ENCODE measurements at regions not wholly inside any gene's neighbourhood (a gene's known extent, or its start where the extent isn't known, plus 50 kb on each side); places are given as distances from the start of the nearest gene placed in this dataset.

DNA sequence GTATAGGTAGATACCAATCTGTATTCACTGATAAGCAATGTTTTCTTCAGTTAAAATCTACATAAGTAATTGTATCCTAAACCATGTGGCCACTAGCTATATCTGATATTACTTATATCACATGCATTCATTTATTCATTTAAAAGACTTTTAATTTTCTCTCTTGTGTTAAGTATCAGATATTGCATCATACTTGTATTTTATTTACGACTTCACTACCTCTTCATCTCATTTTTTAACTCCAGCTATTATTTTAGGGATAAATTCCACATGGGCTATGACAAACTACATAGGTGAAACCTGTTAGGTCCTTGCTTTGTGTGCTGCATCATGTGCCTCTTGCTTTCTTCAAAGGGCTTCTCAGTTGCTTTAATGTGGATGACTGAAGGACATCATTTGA, 1018.3 kb downstream of the ZPLD1 start:
- H3K4me3 ChIP-seq (ENCODE audit: low read length in 2 of 2), result no peak overlapping the region
- H3K27me3 ChIP-seq (ENCODE audit: control insufficient read depth in 2 of 2, insufficient read depth in 1 of 2, low read length in 1 of 2), result no peaks in the 10 kb centered on the region
- no peak for DNase-seq (ENCODE audit: low read depth in 6 of 9, low spot score in 9 of 9)
- H3K4me1 ChIP-seq (ENCODE audit: control insufficient read depth in 2 of 2, insufficient read depth in 2 of 2, low read length in 2 of 2), result no peaks in the 10 kb centered on the region
- 84% methylated on average over 1 of the region's 1 CpG for WGBS
- no peaks in the 10 kb centered on the region for H3K9me3 ChIP-seq (ENCODE audit: control insufficient read depth in 2 of 2, insufficient read depth in 1 of 2, low read length in 1 of 2)
- H3K27ac ChIP-seq (ENCODE audit: low read depth in 1 of 2, low read length in 1 of 2), result no peak overlapping the region
- H3K36me3 ChIP-seq (ENCODE audit: control insufficient read depth in 2 of 2, insufficient read depth in 2 of 2, low read length in 1 of 2), result no peaks in the 10 kb centered on the region

DNA sequence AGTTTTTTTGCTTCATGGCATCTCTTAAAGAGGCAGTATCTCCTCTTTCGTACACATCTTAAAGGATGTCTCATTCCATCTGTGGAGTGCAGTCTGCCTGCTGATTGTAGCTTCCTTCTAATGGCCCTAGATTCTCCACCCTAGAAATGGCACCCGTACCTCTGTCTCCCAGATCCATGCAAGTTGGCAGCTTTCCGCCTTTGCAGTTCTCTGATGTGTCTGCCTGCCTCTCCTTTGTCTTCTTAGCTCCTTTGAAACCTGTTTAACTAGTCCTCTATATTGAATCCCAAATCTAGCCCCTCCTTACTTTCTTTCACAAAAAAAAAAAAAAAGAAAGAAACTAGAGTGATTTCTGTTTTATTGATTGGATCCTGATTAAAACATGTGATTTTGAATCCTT, 1025.0 kb downstream of the ZPLD1 start:
- no peaks in the 10 kb centered on the region for H3K4me1 ChIP-seq (ENCODE audit: control insufficient read depth in 2 of 2, insufficient read depth in 2 of 2, low read length in 2 of 2)
- H3K27ac ChIP-seq (ENCODE audit: low read depth in 1 of 2, low read length in 1 of 2), result no peak overlapping the region
- H3K9me3 ChIP-seq (ENCODE audit: control insufficient read depth in 2 of 2, insufficient read depth in 1 of 2, low read length in 1 of 2), result no peaks in the 10 kb centered on the region
- DNase-seq (ENCODE audit: low read depth in 6 of 9, low spot score in 9 of 9), result no peak
- WGBS, result 94% methylated on average over 3 of the region's 3 CpGs
- H3K36me3 ChIP-seq (ENCODE audit: control insufficient read depth in 2 of 2, insufficient read depth in 2 of 2, low read length in 1 of 2), result no peaks in the 10 kb centered on the region
- H3K27me3 ChIP-seq (ENCODE audit: control insufficient read depth in 2 of 2, insufficient read depth in 1 of 2, low read length in 1 of 2), result no peaks in the 10 kb centered on the region
- H3K4me3 ChIP-seq (ENCODE audit: low read length in 2 of 2), result no peak overlapping the region

DNA sequence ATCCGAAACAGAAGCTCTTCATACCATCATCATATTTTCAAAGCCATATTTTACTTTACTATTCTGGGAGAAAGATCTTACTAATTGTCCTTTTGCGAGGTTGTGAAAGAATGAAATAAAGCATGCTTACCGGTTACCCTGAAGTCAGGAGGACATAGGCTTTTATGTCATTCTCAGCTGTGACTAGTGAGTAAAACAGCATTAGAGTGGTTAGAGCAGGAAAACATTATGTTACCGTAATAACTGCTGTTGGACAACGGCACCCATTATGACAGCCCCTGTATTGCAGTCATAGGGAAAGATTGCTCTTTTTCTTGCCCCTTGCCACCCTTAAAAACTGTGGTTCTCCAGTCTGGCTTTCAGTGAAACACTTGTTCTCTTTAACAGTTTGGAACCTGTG, 1035.7 kb downstream of the ZPLD1 start:
- Histone ChIP-seq H3K27me3 (ENCODE audit: control insufficient read depth in 2 of 2, insufficient read depth in 1 of 2, low read length in 1 of 2) (no peaks in the 10 kb centered on the region), H3K36me3 (ENCODE audit: control insufficient read depth in 2 of 2, insufficient read depth in 2 of 2, low read length in 1 of 2) (no peaks in the 10 kb centered on the region), H3K9me3 (ENCODE audit: control insufficient read depth in 2 of 2, insufficient read depth in 1 of 2, low read length in 1 of 2) (no peaks in the 10 kb centered on the region), H3K4me3 (ENCODE audit: low read length in 2 of 2) (no peak overlapping the region), H3K4me1 (ENCODE audit: control insufficient read depth in 2 of 2, insufficient read depth in 2 of 2, low read length in 2 of 2) (no peaks in the 10 kb centered on the region), H3K27ac (ENCODE audit: low read depth in 1 of 2, low read length in 1 of 2) (no peak overlapping the region)
- DNase-seq (ENCODE audit: low read depth in 6 of 9, low spot score in 9 of 9), result no peak
- 94% methylated on average over 5 of the region's 5 CpGs for WGBS

DNA sequence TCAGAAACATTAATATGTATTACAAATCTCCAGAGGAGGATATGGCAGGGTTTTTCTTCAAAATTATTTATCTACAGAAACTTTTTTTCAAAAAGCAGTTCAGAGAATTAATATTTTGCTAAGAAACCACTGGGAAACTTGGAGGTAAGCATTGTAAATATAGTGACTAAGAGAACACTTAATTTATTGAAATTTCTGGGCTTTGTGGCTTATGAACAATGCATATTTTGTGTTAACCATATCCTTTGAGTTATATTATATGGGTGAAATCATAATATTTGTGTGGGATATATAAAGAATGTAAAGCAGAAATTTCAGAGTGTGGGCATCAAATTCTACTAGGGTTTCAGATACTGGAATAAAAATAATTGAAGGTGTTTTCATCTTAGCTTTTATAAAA, 1059.2 kb downstream of the ZPLD1 start:
- no peak for DNase-seq (ENCODE audit: low read depth in 6 of 9, low spot score in 9 of 9)
- Histone ChIP-seq H3K36me3 (ENCODE audit: control insufficient read depth in 2 of 2, insufficient read depth in 2 of 2, low read length in 1 of 2) (no peaks in the 10 kb centered on the region), H3K9me3 (ENCODE audit: control insufficient read depth in 2 of 2, insufficient read depth in 1 of 2, low read length in 1 of 2) (peaks cover 0 to 4% of the 10 kb centered on the region in 2 donors), H3K27me3 (ENCODE audit: control insufficient read depth in 2 of 2, insufficient read depth in 1 of 2, low read length in 1 of 2) (no peaks in the 10 kb centered on the region), H3K4me1 (ENCODE audit: control insufficient read depth in 2 of 2, insufficient read depth in 2 of 2, low read length in 2 of 2) (no peaks in the 10 kb centered on the region), H3K27ac (ENCODE audit: low read depth in 1 of 2, low read length in 1 of 2) (no peak overlapping the region), H3K4me3 (ENCODE audit: low read length in 2 of 2) (no peak overlapping the region)

DNA sequence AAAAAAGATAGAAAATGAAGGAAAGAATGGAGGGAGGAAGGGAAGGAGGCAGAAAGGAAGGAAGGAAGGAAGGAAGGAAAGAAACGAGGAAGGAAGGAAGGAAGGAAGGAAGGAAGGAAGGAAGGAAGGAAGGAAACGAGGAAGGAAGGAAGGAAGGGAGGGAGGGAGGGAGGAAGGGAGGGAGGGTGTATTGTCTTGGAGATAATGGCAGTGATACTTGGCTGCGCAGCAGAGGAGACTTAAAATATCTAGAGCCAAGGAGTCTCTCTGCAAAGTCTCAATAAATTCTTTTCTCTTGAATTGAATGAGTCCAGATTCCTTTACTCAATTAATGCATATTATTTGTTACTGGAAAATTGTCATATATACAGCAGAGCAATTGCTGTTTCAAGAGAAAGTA, 1059.7 kb downstream of the ZPLD1 start:
- Histone ChIP-seq H3K4me1 (ENCODE audit: control insufficient read depth in 2 of 2, insufficient read depth in 2 of 2, low read length in 2 of 2) (no peaks in the 10 kb centered on the region), H3K27ac (ENCODE audit: low read depth in 1 of 2, low read length in 1 of 2) (no peak overlapping the region), H3K27me3 (ENCODE audit: control insufficient read depth in 2 of 2, insufficient read depth in 1 of 2, low read length in 1 of 2) (no peaks in the 10 kb centered on the region), H3K4me3 (ENCODE audit: low read length in 2 of 2) (no peak overlapping the region), H3K36me3 (ENCODE audit: control insufficient read depth in 2 of 2, insufficient read depth in 2 of 2, low read length in 1 of 2) (no peaks in the 10 kb centered on the region), H3K9me3 (ENCODE audit: control insufficient read depth in 2 of 2, insufficient read depth in 1 of 2, low read length in 1 of 2) (peaks cover 0 to 4% of the 10 kb centered on the region in 2 donors)
- no peak for DNase-seq (ENCODE audit: low read depth in 6 of 9, low spot score in 9 of 9)
- 60% methylated on average over 3 of the region's 3 CpGs for WGBS

DNA sequence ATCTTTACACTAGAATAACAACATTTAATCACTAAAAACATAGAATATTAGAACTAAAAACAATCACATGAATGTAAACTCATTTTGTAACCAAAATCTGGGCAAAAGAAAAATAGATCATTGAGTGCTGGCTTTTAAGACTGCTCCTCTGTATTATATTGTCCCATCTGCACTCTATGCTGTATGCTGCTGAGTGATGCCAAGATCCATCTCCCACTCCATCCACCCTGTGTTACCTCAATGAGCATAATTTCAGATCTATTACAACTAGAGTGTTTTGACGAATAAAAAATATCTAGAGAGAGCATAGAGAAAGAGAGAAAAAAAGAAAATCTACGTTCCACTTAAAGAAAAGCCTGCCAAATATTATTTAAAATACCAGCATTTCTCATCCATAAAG, 1060.4 kb downstream of the ZPLD1 start:
- H3K27me3 ChIP-seq (ENCODE audit: control insufficient read depth in 2 of 2, insufficient read depth in 1 of 2, low read length in 1 of 2), result no peaks in the 10 kb centered on the region
- H3K36me3 ChIP-seq (ENCODE audit: control insufficient read depth in 2 of 2, insufficient read depth in 2 of 2, low read length in 1 of 2), result no peaks in the 10 kb centered on the region
- no peak overlapping the region for H3K4me3 ChIP-seq (ENCODE audit: low read length in 2 of 2)
- H3K27ac ChIP-seq (ENCODE audit: low read depth in 1 of 2, low read length in 1 of 2), result no peak overlapping the region
- WGBS, result 90% methylated on average over 2 of the region's 2 CpGs
- H3K9me3 ChIP-seq (ENCODE audit: control insufficient read depth in 2 of 2, insufficient read depth in 1 of 2, low read length in 1 of 2), result peaks cover 0 to 4% of the 10 kb centered on the region in 2 donors
- DNase-seq (ENCODE audit: low read depth in 6 of 9, low spot score in 9 of 9), result no peak
- H3K4me1 ChIP-seq (ENCODE audit: control insufficient read depth in 2 of 2, insufficient read depth in 2 of 2, low read length in 2 of 2), result no peaks in the 10 kb centered on the region

DNA sequence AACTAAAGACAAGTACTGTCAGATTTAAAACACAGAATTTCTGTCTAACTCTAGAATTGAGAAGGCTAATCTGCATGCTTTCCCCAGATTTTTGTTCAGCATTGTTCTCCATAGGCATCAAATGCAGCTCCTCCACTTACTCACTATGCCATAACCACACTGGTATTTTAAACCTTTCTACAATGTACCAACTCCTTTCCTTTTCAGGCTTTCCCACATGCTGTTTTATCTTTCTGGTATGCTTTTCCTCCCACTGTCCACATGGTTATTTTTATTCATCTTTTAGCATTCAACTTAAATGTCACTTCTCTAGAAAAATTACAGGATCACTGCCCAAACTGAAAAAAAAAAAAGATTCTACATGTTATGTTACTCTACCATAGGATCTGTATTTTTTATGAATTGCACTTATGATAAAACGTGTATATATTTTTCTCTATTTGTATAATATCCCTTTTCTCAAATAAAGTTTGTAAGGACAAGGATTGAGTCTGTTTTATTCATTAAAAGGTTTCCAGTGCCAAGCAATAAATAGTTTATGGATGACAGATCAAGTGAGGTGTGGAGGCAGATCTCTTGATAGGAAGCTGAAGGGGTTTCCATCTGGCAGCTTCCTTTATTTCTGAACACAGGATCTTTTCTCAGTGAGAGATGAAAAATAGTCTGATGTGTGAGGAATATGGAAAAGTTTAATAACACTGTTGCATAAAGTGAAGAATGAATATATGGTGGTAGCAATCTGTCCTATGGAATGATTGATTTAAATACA, 1064.5 kb downstream of the ZPLD1 start:
- Histone ChIP-seq H3K27me3 (ENCODE audit: control insufficient read depth in 2 of 2, insufficient read depth in 1 of 2, low read length in 1 of 2) (no peaks in the 10 kb centered on the region), H3K4me1 (ENCODE audit: control insufficient read depth in 2 of 2, insufficient read depth in 2 of 2, low read length in 2 of 2) (no peaks in the 10 kb centered on the region), H3K4me3 (ENCODE audit: low read length in 2 of 2) (no peak overlapping the region), H3K27ac (ENCODE audit: low read depth in 1 of 2, low read length in 1 of 2) (no peak overlapping the region), H3K9me3 (ENCODE audit: control insufficient read depth in 2 of 2, insufficient read depth in 1 of 2, low read length in 1 of 2) (peaks cover 0 to 4% of the 10 kb centered on the region in 2 donors), H3K36me3 (ENCODE audit: control insufficient read depth in 2 of 2, insufficient read depth in 2 of 2, low read length in 1 of 2) (no peaks in the 10 kb centered on the region)
- no peak for DNase-seq (ENCODE audit: low read depth in 6 of 9, low spot score in 9 of 9)
- WGBS, result 82% methylated on average over 1 of the region's 1 CpG

DNA sequence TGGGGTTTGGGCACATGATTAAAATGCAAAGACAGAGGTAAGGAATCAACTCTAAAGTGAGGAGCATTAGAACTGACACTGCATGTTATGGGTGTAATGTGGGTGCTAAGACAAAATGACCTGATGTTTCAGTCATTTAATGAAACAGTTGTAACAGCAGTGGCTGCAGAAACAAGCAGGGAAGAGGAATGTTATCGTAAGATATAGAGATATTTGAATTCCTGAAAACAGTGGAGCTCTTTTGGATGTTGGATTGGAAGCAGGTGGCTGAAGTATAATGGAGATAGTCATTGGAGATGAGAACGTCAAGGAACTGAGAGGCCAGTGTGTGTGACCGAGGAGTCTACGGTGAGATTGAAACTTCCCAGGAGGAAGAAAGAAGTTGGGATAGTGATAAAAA, 1065.2 kb downstream of the ZPLD1 start:
- DNase-seq (ENCODE audit: low read depth in 6 of 9, low spot score in 9 of 9), result no peak
- H3K4me1 ChIP-seq (ENCODE audit: control insufficient read depth in 2 of 2, insufficient read depth in 2 of 2, low read length in 2 of 2), result no peaks in the 10 kb centered on the region
- no peak overlapping the region for H3K27ac ChIP-seq (ENCODE audit: low read depth in 1 of 2, low read length in 1 of 2)
- 96% methylated on average over 4 of the region's 4 CpGs for WGBS
- peaks cover 0 to 4% of the 10 kb centered on the region in 2 donors for H3K9me3 ChIP-seq (ENCODE audit: control insufficient read depth in 2 of 2, insufficient read depth in 1 of 2, low read length in 1 of 2)
- no peak overlapping the region for H3K4me3 ChIP-seq (ENCODE audit: low read length in 2 of 2)
- H3K27me3 ChIP-seq (ENCODE audit: control insufficient read depth in 2 of 2, insufficient read depth in 1 of 2, low read length in 1 of 2), result no peaks in the 10 kb centered on the region
- no peaks in the 10 kb centered on the region for H3K36me3 ChIP-seq (ENCODE audit: control insufficient read depth in 2 of 2, insufficient read depth in 2 of 2, low read length in 1 of 2)

DNA sequence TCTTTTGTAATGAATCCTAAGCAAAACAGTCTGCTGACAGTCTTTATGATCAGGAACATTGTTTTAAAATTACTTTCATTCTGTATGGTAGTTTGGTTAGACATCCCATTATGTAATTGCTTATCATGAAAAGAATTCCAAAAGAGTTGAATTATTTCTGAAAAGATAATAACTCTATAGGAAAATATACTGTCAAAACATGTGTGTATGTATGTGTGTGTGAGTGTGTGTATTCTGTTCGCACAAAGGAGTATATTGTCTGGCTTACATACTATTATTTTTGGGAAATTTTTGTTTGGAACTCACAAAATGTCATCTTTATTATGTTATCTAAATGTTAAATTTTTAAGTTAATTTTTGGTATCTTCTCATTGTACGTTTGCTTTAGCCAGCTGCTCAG, 1075.9 kb downstream of the ZPLD1 start:
- Histone ChIP-seq H3K27ac (ENCODE audit: low read depth in 1 of 2, low read length in 1 of 2) (no peak overlapping the region), H3K4me3 (ENCODE audit: low read length in 2 of 2) (no peak overlapping the region), H3K4me1 (ENCODE audit: control insufficient read depth in 2 of 2, insufficient read depth in 2 of 2, low read length in 2 of 2) (no peaks in the 10 kb centered on the region), H3K36me3 (ENCODE audit: control insufficient read depth in 2 of 2, insufficient read depth in 2 of 2, low read length in 1 of 2) (no peaks in the 10 kb centered on the region), H3K9me3 (ENCODE audit: control insufficient read depth in 2 of 2, insufficient read depth in 1 of 2, low read length in 1 of 2) (peaks cover 0 to 4% of the 10 kb centered on the region in 2 donors), H3K27me3 (ENCODE audit: control insufficient read depth in 2 of 2, insufficient read depth in 1 of 2, low read length in 1 of 2) (no peaks in the 10 kb centered on the region)
- 91% methylated on average over 2 of the region's 2 CpGs for WGBS
- DNase-seq (ENCODE audit: low read depth in 6 of 9, low spot score in 9 of 9), result no peak
